GM21576 (cell line): ENCODE measurements at regions not wholly inside any gene's neighbourhood (a gene's known extent, or its start where the extent isn't known, plus 50 kb on each side); places are given as distances from the start of the nearest gene placed in this dataset.
A peak's percentile ranks its signal among the peaks of the same experiment; 100 is the strongest.
"Not testable (repeated sequence)": the region's sequence is repeated elsewhere in the genome, so short reads cannot be mapped to it uniquely, and the experiment has no call there.

ENCODE experiments used
- ATAC-seq: cut with Tn5 transposase; IDR thresholded peaks from one replicate; pipeline ENCODE4 v1.9.1; 2021; ENCODE audit warnings: mild to moderate bottlenecking, moderate library complexity; ENCODE audit not compliant: unreplicated experiment

DNA sequence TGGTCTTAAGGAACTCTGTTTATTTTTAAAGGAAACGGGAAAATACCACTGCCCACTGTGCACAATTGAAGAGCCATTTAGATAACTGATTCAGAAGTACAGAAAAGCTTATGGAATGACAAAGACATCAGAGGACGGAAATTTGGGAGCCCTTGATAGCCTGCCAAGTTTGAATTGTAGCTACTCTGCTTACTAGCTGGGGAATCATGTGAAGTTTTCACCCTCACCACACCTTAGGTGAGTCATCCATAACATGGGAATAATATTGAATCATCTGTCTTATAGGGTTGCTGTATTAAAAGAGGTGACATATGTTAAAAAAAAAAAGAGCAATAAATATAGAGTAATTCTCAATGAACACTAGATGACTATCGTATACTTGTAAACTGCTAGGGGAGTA lies 1104.2 kb downstream of the GATA3 start:
- no peak for ATAC-seq

DNA sequence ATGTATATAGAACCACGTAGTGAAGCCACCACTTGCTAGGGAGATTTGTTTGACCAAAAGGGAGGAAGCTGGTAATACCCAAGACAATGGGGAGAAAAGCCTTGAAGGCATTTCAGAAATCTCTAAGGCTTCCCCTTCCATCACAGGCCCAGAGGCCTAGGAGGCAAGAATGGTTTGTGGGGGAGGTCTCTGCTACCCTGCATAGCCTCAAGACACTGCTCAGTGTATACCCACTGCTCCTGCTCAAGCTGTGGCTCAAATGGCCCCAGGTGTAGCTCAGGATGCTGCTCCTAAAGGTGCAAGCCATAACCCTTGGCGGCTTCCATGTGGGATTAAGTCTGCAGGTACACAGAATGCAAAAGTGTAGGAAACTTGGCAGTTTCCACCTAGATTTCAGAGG lies 1105.8 kb downstream of the GATA3 start:
- ATAC-seq, result no peak

DNA sequence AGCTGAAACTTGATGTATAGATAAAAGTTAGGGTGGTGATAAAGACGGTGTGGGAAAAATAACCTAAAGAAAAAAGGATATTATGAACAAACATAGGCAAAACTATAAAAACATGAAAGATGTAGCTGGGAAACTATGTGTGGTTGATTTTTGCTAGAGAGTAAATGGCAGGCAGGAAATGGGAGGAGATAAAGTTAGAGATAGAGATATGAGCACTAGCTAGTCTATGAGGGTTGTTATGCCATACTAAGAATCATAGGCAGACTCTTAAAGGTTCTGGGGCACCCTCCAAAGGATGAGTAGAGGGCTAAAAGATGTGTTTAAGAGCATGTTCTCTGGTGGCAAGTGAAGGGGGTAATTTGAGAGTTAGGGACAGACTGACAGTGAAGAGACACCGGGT lies 1109.2 kb downstream of the GATA3 start:
- ATAC-seq, result no peak

DNA sequence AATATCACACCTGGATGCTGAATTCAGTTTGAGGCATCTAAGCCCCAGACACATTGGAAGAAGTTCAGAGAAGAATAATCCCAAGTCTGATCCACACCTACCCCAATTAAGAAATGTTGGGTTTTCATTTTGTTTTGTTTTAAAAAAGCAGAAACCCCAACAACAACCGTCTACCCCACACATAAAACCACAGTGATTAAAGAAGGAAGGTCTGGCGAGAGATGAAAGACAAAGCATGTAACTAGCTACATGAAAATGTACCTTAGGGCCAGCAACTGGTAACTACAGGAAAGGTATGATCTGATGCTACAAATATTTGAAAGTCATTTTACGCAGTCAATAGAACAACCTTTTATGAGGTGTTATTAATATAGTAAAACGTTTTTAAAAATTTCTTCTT lies 1112.3 kb downstream of the GATA3 start:
- ATAC-seq, result no peak

DNA sequence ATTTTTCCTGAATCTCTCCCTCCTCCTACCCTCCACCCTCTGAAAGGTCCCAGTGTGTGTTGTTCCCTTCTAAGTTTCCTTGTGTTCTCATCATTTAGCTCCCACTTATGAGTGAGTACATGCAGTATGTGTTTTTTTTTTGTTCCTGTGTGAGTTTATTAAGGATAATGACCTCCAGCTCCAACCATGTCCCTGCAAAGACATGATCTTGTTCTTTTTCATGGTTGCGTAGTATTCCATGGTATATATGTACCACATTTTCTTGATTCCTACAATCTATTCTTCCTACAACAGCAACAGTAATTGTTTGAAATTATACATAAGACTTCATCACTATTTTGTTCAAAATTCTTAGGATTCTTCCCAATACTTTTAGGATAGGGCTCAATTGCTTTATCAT lies 1117.8 kb downstream of the GATA3 start:
- ATAC-seq, result no peak

DNA sequence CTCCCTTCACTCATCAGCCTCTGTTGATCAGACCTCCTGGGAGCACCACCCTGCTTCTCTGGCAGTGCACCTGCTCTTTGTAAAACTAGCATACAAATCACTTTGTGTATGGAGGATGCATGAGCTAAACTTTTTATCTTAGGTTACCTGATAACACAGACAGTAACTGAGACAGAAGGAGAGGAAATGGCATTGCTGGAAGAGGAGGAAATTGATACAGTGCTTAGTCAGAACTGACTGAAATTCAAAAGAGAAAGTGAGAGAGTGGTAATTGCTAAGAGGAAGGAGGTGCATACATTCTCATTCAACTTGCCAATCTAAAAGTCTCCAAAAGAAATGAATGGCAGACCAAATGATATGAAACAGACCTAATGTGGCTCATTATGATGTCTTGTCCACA lies 1120.7 kb downstream of the GATA3 start:
- ATAC-seq, result no peak

DNA sequence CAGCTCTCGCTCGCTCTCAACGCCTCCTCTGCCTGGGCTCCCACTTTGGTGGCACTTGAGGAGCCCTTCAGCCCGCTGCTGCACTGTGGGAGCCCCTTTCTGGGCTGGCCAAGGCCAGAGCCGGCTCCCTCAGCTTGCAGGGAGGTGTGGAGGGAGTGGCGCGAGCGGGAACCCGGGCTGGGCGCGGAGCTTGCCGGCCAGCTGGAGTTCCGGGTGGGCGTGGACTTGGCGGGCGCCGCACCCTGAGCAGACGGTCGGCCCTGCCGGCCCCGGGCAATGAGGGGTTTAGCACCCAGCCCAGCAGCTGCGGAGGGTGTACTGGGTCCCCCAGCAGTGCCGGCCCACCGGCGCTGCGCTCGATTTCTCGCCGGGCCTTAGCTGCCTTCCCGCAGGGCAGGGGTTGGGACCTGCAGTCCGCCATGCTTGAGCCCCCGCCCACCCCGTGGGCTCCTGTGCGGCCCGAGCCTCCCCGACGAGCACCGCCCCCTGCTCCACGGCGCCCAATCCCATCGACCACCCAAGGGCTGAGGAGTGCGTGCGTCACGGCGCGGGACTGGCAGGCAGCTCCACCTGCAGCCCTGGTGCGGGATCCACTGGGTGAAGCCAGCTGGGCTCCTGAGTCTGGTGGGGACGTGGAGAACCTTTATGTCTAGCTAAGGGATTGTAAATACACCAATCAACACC lies 1128.9 kb downstream of the GATA3 start:
- not testable (repeated sequence) for ATAC-seq

DNA sequence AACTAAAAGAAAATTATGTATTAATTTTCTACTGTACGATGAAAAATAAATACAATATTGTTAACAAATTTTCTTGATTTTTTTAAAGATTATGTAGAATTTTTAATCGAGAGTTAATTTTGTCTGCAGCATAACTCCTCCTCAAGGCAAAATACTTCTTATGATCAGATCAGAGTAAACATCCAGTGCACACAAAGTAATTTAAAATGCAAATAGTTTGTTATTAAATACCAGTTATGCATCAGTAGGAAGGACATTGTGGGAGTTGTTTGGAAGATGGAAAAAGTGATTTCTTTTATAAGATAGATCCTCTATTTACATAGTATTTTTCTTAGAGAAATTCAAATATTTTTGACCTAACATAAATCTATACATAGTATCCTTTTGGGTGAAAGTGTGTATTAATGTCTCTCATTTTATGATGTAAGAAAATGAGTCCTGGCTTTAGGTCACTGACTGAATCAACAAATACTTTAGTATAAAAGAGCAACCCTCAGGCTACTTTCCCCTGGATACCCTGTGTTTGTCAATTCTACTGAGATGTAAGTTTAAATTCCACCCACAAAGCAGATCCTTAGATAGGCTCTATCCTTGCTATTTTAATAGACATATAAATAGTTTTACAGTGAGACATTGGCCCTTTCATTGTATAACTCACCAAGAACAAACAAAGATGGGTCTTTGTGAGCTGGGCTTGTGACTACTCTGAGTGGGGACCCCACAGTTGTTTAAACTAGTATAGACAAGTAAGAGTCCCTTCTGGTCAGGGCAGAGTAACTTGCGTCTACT lies 1133.7 kb downstream of the GATA3 start:
- ATAC-seq, result no peak

DNA sequence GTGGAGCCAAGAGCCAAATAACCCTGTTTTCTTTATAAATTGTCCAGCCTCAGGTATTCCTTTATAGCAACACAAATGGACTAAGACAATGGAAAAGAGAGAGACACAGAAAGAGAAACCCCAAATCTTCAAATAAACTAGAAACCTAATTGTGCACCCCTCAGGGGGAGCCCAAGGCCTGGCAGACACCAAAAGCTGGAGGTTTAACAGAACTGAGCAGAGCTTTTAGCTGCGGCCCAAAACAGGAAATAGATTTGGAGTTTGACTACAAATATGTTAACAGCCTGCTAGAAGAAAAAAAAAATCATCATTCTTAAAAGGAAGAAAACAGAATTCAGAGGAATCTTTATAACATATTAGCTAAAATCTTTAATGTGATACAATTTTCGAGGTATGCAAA lies 1135.0 kb downstream of the GATA3 start:
- no peak for ATAC-seq

DNA sequence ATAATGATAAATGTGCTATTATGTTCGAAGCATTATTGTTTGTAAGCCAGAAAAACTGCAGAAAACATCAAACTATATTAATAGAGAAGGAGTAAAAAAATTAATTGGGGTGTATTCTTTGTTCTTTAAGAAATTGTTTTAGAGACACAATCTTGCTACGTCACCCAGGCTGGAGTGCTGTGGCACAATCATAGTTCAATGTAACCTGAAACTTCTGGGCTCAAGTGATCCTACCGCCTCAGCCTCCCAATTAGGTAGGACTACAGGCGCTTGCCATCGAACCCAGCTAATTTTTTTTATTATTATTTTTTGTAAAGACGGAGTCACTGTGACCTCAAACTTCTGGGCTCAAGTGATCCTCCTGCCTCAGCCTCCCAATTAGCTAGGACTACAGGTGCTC lies 1138.6 kb downstream of the GATA3 start:
- no peak for ATAC-seq

DNA sequence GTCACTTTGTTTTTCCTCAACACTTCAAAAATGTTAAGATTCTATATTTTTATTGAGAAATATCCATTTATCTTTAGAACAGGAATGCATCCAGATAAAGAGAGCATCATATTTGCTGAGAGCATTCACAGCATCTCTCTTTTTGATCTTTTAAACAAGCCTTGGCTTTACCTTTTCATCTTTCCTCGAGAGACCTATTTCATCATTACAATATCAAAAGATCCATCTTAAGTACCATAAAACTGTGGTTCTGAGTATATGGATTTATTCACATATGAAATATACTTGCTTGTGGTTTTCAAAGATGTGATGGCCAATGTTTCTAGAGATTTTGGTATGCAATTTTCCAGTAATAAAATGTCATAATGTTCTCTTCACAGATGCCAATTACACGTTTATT lies 1140.9 kb downstream of the GATA3 start:
- no peak for ATAC-seq

DNA sequence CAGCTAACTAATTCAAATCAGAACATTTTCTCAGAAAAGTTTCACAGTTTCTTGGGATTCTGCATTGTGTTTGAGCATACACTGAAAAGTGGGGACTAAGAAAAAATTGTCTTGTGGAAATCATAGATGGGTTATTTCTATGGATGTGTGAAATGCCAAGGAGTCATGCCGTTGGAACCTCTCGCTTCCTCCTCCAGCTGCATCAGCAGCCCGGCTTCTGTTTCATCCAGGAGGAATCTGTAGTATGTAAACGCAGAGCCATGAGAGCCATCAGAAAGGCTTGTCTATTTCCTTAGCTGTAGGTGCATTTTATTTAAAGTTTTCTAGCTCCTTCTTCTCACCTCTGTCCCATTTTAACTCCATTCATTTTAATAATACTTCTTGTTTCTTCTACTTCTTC lies 1144.1 kb downstream of the GATA3 start:
- ATAC-seq, result no peak

DNA sequence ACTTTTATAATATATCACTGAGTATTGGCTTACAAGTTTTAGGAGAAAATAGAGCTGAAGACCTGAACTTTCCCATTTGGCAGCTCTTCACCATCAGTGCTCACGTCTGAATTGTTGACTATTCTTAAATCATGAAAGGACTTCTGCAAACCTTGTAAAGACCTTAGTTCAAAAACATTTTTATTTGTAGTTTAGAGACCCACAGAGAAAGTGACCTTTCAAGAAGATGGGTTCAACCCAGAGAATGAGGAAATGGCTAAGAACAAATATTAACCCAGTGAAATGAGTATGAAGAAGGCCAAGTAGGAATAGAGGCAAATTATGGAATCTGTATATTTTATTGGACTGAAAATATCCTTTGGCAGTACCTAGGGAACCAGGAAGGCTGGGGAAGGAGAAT lies 1151.1 kb downstream of the GATA3 start:
- ATAC-seq, result no peak

DNA sequence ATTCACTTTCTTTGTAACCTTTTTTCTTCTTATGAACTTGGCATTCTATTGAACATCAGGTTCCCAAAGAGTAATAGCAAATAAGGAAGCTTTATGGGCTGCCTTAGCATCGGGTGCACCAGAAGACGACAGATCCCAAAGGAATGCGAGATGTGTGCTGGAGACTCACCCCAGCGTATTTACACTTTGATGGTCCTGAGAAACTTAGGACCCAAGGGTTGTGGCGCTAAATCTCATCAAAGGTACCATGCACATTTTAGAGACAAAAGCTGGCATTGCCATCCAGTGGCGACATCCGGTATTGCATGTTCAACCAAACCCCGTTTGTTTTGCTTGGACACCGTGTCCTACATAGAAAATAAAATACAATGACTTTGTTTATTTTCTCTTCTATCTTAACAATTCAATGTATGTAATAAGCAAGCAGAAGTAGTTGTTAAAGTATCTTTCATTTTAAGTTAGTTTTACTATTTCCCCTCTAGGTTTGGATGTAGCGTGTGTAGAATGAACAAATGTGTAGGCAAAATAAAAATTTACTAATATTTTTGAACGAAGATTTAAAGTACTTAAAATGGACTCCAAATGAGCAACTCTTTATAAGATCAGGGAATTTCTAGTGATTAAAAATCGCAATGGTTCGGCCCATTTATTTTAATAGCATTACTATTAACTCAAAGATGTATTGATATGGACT lies 1154.8 kb downstream of the GATA3 start:
- ATAC-seq, result peak; percentile 70

DNA sequence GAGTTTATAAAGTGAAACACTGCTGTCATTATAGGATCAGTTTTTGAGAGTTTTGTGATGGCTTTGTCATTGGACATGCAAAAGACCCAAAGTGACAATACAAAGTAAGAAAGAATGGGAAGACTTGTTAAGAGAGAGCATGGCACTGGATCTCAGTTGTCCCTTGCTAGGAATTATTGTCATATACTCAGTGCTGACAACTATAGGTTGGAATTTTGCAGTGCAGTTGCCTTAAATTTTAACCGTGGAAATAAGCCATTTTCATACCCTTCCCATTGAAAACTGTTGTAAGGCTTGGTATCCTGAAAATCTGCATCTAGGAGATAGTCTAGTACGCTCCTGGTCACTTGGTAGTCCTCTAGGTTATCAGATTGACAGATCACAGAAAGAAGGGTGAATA lies 1156.7 kb downstream of the GATA3 start:
- no peak for ATAC-seq

DNA sequence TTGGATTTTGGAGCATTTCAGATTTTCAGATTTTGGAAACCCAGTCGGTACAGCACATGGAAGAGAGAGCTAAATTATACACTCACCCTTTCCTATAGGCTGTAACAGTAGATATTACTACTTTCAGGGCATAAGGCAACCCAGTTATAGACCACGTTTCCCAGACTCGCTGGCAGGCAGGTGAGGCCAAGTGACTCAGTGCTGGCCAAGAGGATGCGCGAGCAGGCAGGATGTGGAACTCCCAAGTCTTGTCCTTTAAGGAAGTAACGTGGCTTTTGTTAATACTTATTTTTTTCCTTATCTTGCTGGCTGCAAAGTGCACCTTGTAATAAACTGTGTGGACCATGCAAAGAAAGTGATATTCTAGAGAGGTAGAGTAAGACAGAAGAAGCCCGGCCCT lies 1160.1 kb downstream of the GATA3 start:
- ATAC-seq, result no peak

DNA sequence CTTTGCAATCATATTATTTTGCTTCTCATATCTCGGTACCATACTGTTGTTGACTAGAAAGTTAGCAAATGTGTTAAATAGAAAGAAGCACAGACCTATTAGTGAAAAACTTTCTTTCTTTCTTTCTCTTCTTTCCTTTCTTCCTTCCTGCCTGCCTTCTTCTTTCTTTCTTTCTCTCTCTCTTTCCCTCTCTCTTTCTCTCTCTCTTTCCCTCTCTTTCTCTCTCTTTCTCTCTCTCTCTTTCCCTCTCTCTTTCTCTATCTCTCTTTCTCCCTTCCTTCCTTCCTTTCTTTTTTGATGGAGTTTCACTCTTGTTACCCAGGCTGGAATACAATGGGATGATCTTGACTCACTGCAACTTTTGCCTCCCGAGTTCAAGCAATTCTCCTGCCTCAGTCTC lies 1160.6 kb downstream of the GATA3 start:
- ATAC-seq, result no peak

DNA sequence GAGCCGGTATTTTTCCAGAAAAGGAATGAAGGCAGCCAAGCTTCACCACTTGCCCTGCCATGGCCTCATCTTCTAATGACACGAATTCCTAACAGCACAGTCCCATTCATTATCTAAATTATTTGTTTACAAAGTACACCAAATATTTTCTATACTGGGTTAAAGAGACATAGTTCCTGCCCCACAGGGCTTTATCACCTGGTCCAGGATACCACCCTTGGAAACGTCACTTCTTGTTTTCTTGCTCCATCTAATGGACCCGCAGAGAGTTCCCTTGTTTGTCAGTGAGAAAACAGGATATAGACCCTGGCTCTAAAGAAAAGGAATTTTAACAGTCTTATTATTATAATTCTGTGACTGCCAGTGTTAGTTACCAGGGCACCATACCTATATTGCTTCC lies 1165.4 kb downstream of the GATA3 start:
- no peak for ATAC-seq

DNA sequence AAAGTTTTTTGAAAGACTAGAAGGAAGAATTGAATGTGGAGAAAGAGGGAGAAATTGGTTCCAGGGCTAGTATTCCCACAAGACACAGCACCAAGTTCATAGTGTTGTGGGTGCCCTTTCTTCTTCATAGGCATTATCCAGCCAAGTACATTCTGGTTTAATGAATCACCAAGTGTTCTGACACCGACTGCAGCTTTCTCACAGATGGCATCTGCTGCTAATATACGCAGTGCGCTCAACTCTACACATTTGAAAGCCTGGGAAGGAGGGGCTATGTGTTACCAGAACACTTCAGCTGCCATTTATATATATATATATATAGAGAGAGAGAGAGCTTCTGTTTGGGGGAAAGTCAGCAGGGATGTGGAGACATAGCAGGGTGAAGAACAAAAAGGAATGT lies 1168.4 kb downstream of the GATA3 start:
- ATAC-seq, result no peak

DNA sequence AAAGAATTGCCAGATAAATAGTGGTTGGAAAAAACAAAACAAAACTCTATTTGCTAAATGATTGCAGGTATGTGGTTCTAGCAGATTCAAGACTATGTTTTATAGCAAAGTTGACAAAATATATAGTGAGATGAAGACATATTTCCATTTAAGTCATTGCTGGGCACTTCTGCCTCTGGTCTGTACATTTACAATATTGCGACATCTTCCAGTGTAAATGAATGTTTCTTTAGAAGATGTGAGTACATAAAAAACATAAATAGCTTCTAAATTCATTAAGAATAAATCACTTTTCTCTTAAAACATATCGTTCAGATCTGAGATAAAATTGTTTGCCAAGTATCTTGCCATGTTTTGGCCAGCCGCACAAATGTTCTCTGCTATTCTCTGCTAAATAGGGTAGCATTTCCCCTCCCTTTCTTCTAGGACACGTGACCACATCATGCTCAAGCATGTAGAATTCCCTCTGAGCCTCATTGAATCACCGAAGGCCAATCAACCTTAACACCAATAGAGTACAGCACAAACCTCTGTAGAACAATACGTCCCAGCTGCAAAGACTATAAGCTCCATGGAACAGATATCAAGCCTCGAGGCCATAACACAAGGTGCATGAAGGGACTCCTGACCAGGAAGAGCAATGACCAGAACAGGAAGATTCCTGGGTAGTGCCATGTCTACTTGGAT lies 1173.3 kb downstream of the GATA3 start:
- no peak for ATAC-seq

DNA sequence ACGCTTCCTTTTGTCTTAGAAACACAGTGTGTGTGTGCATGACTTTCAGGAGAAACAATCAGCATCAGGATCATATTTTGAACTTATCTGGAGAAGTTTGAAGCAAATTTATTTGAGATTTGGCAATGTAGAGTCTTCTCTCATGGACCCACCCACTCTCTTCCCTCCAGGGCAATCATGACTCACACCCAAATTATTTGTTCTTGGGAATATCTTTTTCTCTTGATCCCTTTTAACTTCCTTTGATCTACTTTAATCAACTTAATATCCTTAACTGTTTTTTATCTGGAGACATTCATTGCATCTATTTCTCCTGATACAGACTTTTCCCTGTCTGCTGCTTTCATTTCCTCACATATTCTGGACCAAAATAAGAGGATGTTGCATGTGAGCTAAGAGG lies 1174.3 kb downstream of the GATA3 start:
- no peak for ATAC-seq
